Testis (tissue), 2 donors: ENCODE measurements at regions not wholly inside any gene's neighbourhood (a gene's known extent, or its start where the extent isn't known, plus 50 kb on each side); places are given as distances from the start of the nearest gene placed in this dataset.

ENCODE experiments used
- DNase-seq: peaks from one replicate; pipeline ENCODE4 v3.0.0-alpha.2; 2019
- H3K27ac ChIP-seq, 2 donors: fragments of 200-600 bp; sonication (generic); one replicate each; pipeline ENCODE4 v1.5.1; 2019
- H3K27me3 ChIP-seq: fragments of 200-600 bp; sonication (generic); one replicate; pipeline ENCODE4 v1.5.1; 2019
- H3K36me3 ChIP-seq: fragments of 200-600 bp; sonication (generic); one replicate; pipeline ENCODE4 v1.5.1; 2017; ENCODE audit warnings: low read depth; ENCODE audit errors: missing control alignments
- H3K4me1 ChIP-seq: fragments of 200-600 bp; sonication (generic); one replicate; pipeline ENCODE4 v1.5.1; 2019
- H3K4me3 ChIP-seq, 2 donors: fragments of 200-600 bp; sonication (generic); one replicate each; pipeline ENCODE4 v1.5.1; 2017 to 2019
- H3K9me3 ChIP-seq: fragments of 200-600 bp; sonication (generic); one replicate; pipeline ENCODE4 v1.5.1; 2017
- POLR2A ChIP-seq: fragments of 450-650 bp; IDR thresholded peaks from one replicate; pipeline ENCODE4 v1.6.1; 2017; ENCODE audit warnings: antibody characterized with exemption, mild to moderate bottlenecking, moderate library complexity
- WGBS, 2 donors: methylation state at CpG; one replicate each; pipeline ENCODE4 v1.1.5; 2018; 5-methylcytosine and 5-hydroxymethylcytosine counted together
- intact Hi-C: fragments of 100-400 bp; cut with DNase I; formaldehyde crosslinking; loops from one replicate; pipeline ENCODE4 v1.15.1; 2023; ENCODE audit warnings: low total_unique reads
- TF ChIP-seq, protein P1 (sequence below), 3 experiments: fragments of 450-650 bp in 2 of 3; fragments of 200-600 bp in 1 of 3; sonication (generic) in 1 of 3; IDR thresholded peaks; one replicate each; pipeline ENCODE4 v1.5.1; 2016 to 2019; ENCODE audit warnings: antibody characterized with exemption in 3 of 3, mild to moderate bottlenecking in 2 of 3, moderate library complexity in 1 of 3

DNA sequence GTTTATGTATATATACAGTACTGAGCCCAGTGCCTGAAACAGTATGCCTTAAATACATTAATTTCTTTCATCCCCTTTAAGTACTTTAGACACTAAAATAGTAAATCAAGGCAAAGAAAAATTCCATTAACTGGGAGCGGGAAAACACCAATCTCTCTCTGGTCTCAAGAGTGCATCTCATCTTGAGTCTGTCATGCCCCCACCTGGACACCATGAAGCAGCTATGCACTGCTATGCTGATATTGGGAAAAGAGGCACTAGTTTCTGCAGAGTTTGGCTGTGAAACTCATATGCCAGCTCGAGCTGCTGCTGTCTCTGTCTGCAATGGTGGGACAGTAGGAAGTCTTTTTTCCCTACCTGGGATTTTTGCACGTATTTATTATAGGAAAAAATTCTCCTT lies 754.4 kb upstream of the RAG2 start:
- intact Hi-C loops, result no loop called here
- no peaks in the 10 kb centered on the region for H3K9me3 ChIP-seq
- H3K36me3 ChIP-seq, result no peaks in the 10 kb centered on the region
- 68 to 78% methylated on average over 3 of the region's 3 CpGs for WGBS, 2 donors
- no peak for TF ChIP-seq POLR2A
- TF ChIP-seq, protein P1, sequence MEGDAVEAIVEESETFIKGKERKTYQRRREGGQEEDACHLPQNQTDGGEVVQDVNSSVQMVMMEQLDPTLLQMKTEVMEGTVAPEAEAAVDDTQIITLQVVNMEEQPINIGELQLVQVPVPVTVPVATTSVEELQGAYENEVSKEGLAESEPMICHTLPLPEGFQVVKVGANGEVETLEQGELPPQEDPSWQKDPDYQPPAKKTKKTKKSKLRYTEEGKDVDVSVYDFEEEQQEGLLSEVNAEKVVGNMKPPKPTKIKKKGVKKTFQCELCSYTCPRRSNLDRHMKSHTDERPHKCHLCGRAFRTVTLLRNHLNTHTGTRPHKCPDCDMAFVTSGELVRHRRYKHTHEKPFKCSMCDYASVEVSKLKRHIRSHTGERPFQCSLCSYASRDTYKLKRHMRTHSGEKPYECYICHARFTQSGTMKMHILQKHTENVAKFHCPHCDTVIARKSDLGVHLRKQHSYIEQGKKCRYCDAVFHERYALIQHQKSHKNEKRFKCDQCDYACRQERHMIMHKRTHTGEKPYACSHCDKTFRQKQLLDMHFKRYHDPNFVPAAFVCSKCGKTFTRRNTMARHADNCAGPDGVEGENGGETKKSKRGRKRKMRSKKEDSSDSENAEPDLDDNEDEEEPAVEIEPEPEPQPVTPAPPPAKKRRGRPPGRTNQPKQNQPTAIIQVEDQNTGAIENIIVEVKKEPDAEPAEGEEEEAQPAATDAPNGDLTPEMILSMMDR (IDR thresholded peaks at IDR 0.05), result no peak
- H3K27ac ChIP-seq, result no peak overlapping the region
- H3K4me3 ChIP-seq, result no peak overlapping the region
- no peaks in the 10 kb centered on the region for H3K4me1 ChIP-seq
- DNase-seq, result no peak
- no peaks in the 10 kb centered on the region for H3K27me3 ChIP-seq

DNA sequence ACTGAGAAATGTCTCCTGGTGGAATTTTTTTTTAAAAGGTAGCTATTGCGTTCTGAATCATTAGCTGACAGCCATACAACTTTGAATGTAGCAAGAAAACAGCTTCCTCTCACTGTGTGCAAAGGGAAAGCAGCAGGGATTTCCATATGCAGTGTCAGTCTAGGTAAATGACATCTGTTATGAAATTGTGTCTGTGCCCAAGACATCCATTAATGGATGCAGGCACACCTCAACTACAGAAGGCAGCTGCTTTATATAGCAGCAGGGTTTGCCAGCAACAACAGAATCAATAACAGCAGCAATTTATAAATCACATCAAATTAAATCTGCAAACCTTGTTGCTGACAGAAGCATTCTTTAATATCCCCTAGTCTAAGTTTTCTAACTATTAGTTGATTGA lies 745.3 kb upstream of the RAG2 start:
- H3K4me3 ChIP-seq, result no peak overlapping the region
- no peaks in the 10 kb centered on the region for H3K4me1 ChIP-seq
- H3K27ac ChIP-seq, result no peak overlapping the region
- H3K9me3 ChIP-seq, result no peaks in the 10 kb centered on the region
- no peaks in the 10 kb centered on the region for H3K36me3 ChIP-seq
- intact Hi-C loops, result no loop called here
- no peaks in the 10 kb centered on the region for H3K27me3 ChIP-seq
- 79 to 83% methylated on average over 1 of the region's 1 CpG for WGBS, 2 donors
- DNase-seq, result no peak
- TF ChIP-seq POLR2A, result no peak
- TF ChIP-seq, protein P1 (IDR thresholded peaks at IDR 0.05), result no peak

DNA sequence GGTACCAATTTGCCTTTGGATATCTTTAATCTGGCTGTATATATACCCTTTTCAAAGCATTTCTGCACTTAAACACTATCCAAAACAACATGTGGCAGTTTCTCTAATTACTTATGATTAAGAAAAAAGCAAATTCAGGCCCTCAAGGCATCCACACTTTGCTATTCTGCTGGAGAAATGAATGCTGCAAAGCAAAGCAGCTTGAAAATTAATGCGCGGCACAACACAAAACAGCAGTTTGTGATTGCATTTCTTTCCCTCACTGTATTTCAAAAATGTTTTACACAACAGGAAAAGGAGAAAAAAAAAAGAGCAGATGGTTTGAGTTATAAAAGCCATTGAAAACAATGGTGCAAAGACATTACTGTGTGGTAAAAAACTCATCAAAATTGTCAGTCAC lies 738.4 kb upstream of the RAG2 start:
- Histone ChIP-seq H3K4me3 (no peak overlapping the region), H3K27ac (no peak overlapping the region), H3K36me3 (no peaks in the 10 kb centered on the region), H3K9me3 (no peaks in the 10 kb centered on the region), H3K27me3 (no peaks in the 10 kb centered on the region), H3K4me1 (no peaks in the 10 kb centered on the region)
- no peak for DNase-seq
- intact Hi-C loops, result no loop called here
- no peak for TF ChIP-seq POLR2A
- TF ChIP-seq, protein P1 (IDR thresholded peaks at IDR 0.05), result no peak
- 95 to 96% methylated on average over 2 of the region's 2 CpGs for WGBS, 2 donors

DNA sequence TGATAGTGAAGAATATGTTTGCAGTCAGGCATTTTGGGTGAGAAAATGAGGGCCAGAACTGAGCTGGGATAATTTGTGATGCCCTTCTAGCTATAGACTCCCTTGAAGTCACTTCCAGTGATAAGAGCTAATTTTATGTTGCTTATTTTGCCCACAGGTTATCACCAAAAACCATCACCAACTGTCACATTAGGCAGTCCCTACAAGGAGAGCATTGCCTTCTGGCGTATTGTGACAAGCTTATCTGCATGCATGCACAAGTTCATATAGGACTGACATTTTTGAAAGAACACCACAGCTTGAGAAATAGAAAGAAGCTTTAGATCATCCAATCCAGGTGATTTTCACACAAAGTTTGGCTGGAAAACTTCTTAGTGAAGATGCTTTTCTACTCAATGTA lies 735.3 kb upstream of the RAG2 start:
- Histone ChIP-seq H3K27ac (no peak overlapping the region), H3K4me1 (no peaks in the 10 kb centered on the region), H3K4me3 (no peak overlapping the region), H3K36me3 (no peaks in the 10 kb centered on the region), H3K9me3 (no peaks in the 10 kb centered on the region), H3K27me3 (no peaks in the 10 kb centered on the region)
- intact Hi-C loops, result no loop called here
- 81 to 82% methylated on average over 1 of the region's 1 CpG for WGBS, 2 donors
- DNase-seq, result no peak
- no peak for TF ChIP-seq POLR2A
- TF ChIP-seq, protein P1 (IDR thresholded peaks at IDR 0.05), result no peak

DNA sequence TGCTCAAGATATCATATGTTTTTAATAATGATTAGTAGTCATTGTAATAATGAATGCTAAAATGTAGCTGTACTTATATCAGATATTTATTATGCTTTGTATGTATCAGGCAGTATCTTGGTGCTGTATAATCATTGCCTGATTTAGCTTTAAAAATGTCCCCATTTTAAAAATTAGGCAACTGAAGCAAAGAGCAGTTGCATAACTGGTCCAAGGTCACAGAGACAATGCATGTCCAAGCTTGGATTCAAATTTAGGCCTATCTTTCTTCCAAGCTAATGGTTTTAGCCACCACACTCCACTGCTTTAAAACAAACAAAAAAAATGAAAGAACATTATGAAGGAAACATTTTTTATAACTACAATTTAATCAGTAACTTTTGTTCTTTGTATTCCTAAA lies 725.8 kb upstream of the RAG2 start:
- DNase-seq, result no peak
- Histone ChIP-seq H3K27ac (no peak overlapping the region), H3K27me3 (no peaks in the 10 kb centered on the region), H3K4me3 (no peak overlapping the region), H3K9me3 (no peaks in the 10 kb centered on the region), H3K4me1 (no peaks in the 10 kb centered on the region), H3K36me3 (no peaks in the 10 kb centered on the region)
- TF ChIP-seq, protein P1 (IDR thresholded peaks at IDR 0.05), result no peak
- TF ChIP-seq POLR2A, result no peak
- intact Hi-C loops, result no loop called here
